Panc1 (cell line): ENCODE measurements at regions not wholly inside any gene's neighbourhood (a gene's known extent, or its start where the extent isn't known, plus 50 kb on each side); places are given as distances from the start of the nearest gene placed in this dataset.

Experiments
- CTCF ChIP-seq: fragments of 450-650 bp; IDR thresholded peaks from 2 replicates; pipeline ENCODE4 v1.5.1; 2017; ENCODE audit warnings: mild to moderate bottlenecking
- POLR2AphosphoS5 ChIP-seq: IDR thresholded peaks from 2 replicates; pipeline ENCODE4 v1.6.1; 2012; ENCODE audit warnings: mild to moderate bottlenecking, low read depth, low read length, moderate library complexity
- SIN3A ChIP-seq: IDR thresholded peaks from 2 replicates; pipeline ENCODE4 v1.6.1; 2012; ENCODE audit warnings: low read depth, mild to moderate bottlenecking, low read length, moderate library complexity, borderline replicate concordance; ENCODE audit not compliant: insufficient read depth

- no peak for TF ChIP-seq CTCF
- no peak for TF ChIP-seq SIN3A
- no peak for TF ChIP-seq POLR2AphosphoS5
These were observed 225.8 kb upstream of the HS6ST1 start for GRCh38 chr2:128544321-128545037.
